ENCODE measurements at regions not wholly inside any gene's neighbourhood (a gene's known extent, or its start where the extent isn't known, plus 50 kb on each side); places are given as distances from the start of the nearest gene placed in this dataset.
A peak's percentile ranks its signal among the peaks of the same experiment; 100 is the strongest.

- ATAC-seq (no peak), DNase-seq (no peak)
- Histone ChIP-seq H3K9me3 (no peaks in the 10 kb centered on the region), H3K4me3 (no peak overlapping the region), H3K36me3 (ENCODE audit: low read depth) (no peaks in the 10 kb centered on the region), H3K4me1 (ENCODE audit: low read depth) (no peaks in the 10 kb centered on the region)
- intact Hi-C loops (cut with DNase I, micrococcal nuclease) = no loop called here
- TF ChIP-seq CTCF (IDR thresholded peaks at IDR 0.05) = no peak
These were observed 151.3 kb downstream of the SPTSSA start for GRCh38 chr14:34310724-34311123.

GRCh38 chr14:34303811-34304210 lies 158.2 kb downstream of the SPTSSA start:
- Histone ChIP-seq H3K4me1 (ENCODE audit: low read depth) (peaks cover 12% of the 10 kb centered on the region), H3K9me3 (no peaks in the 10 kb centered on the region), H3K4me3 (no peak overlapping the region), H3K36me3 (ENCODE audit: low read depth) (no peaks in the 10 kb centered on the region)
- peak; percentile 66 for ATAC-seq
- TF ChIP-seq CTCF (IDR thresholded peaks at IDR 0.05) = no peak
- DNase-seq = no peak
- intact Hi-C loops (cut with DNase I, micrococcal nuclease) = loop anchor here in 1 of 2 donors (10.0 kb wide), 1 partner anchor 469 kb away; no protein-coding TSS in a partner anchor

- H3K4me1 ChIP-seq (ENCODE audit: low read depth) = peaks cover 12% of the 10 kb centered on the region
- H3K9me3 ChIP-seq = no peaks in the 10 kb centered on the region
- intact Hi-C loops (cut with DNase I, micrococcal nuclease) = loop anchor here in 1 of 2 donors (10.0 kb wide), 1 partner anchor 468 kb away; no protein-coding TSS in a partner anchor
- peak; percentile 80 for ATAC-seq
- no peak for TF ChIP-seq CTCF (IDR thresholded peaks at IDR 0.05)
- H3K36me3 ChIP-seq (ENCODE audit: low read depth) = no peaks in the 10 kb centered on the region
- no peak overlapping the region for H3K4me3 ChIP-seq
- peak in 2 of 3 donors; percentile 52 to 73 for DNase-seq
These were observed 159.4 kb downstream of the SPTSSA start for GRCh38 chr14:34302654-34303053.

- DNase-seq (peak in 1 of 3 donors; percentile 61), ATAC-seq (peak; percentile 61)
- Histone ChIP-seq H3K4me1 (ENCODE audit: low read depth) (peaks cover 12% of the 10 kb centered on the region), H3K9me3 (no peaks in the 10 kb centered on the region), H3K4me3 (no peak overlapping the region), H3K36me3 (ENCODE audit: low read depth) (no peaks in the 10 kb centered on the region)
- TF ChIP-seq CTCF (IDR thresholded peaks at IDR 0.05) = peak; percentile 16
- intact Hi-C loops (cut with DNase I, micrococcal nuclease) = loop anchor here in 1 of 2 donors (10.0 kb wide), 1 partner anchor 466 kb away; no protein-coding TSS in a partner anchor
These were observed 160.9 kb downstream of the SPTSSA start for GRCh38 chr14:34300882-34301734.

- no peak for DNase-seq
- ATAC-seq = no peak
- Histone ChIP-seq H3K36me3 (ENCODE audit: low read depth) (no peaks in the 10 kb centered on the region), H3K4me1 (ENCODE audit: low read depth) (peaks cover 12% of the 10 kb centered on the region), H3K9me3 (no peaks in the 10 kb centered on the region), H3K4me3 (no peak overlapping the region)
- no peak for TF ChIP-seq CTCF (IDR thresholded peaks at IDR 0.05)
- intact Hi-C loops (cut with DNase I, micrococcal nuclease) = loop anchor here in 1 of 2 donors (10.0 kb wide), 1 partner anchor 466 kb away; no protein-coding TSS in a partner anchor
These were observed 161.7 kb downstream of the SPTSSA start for GRCh38 chr14:34300330-34300729.
